GM19452 (cell line): ENCODE measurements at regions not wholly inside any gene's neighbourhood (a gene's known extent, or its start where the extent isn't known, plus 50 kb on each side); places are given as distances from the start of the nearest gene placed in this dataset.
A peak's percentile ranks its signal among the peaks of the same experiment; 100 is the strongest.

Source experiments
- ATAC-seq: cut with Tn5 transposase; IDR thresholded peaks from one replicate; pipeline ENCODE4 v1.9.1; 2021; ENCODE audit not compliant: unreplicated experiment

- ATAC-seq = peak; percentile 52
These were observed 55.6 kb upstream of the PPP2R5C start for GRCh38 chr14:101705733-101706508.

GRCh38 chr14:101706509-101707067 lies 54.9 kb upstream of the PPP2R5C start:
- ATAC-seq = no peak

- no peak for ATAC-seq
These were observed 54.3 kb upstream of the PPP2R5C start for GRCh38 chr14:101707068-101707842.

- ATAC-seq = no peak
These were observed 53.5 kb upstream of the PPP2R5C start for GRCh38 chr14:101707863-101708620.

- no peak for ATAC-seq
These were observed 52.5 kb upstream of the PPP2R5C start for GRCh38 chr14:101708853-101709532.

- ATAC-seq = no peak
These were observed 52.0 kb upstream of the PPP2R5C start for GRCh38 chr14:101709533-101709881.

GRCh38 chr14:101709962-101710931 lies 51.3 kb upstream of the PPP2R5C start:
- ATAC-seq = no peak

- no peak for ATAC-seq
These were observed 50.3 kb upstream of the PPP2R5C start for GRCh38 chr14:101711041-101711856.
